MG63 (cell line): ENCODE measurements at regions not wholly inside any gene's neighbourhood (a gene's known extent, or its start where the extent isn't known, plus 50 kb on each side); places are given as distances from the start of the nearest gene placed in this dataset.
"Not testable (repeated sequence)": the region's sequence is repeated elsewhere in the genome, so short reads cannot be mapped to it uniquely, and the experiment has no call there.

Experiments used
- DNase-seq: peaks from one replicate; pipeline ENCODE4 v3.0.0-alpha.2; 2020
- H3K27me3 ChIP-seq: fragments of 250-450 bp; sonication (Bioruptor Pico); 2 replicates; pipeline ENCODE4 v1.5.1; 2020; ENCODE audit warnings: mild to moderate bottlenecking, moderate library complexity
- H3K36me3 ChIP-seq: fragments of 250-450 bp; sonication (Bioruptor Pico); 2 replicates; pipeline ENCODE4 v1.5.1; 2020; ENCODE audit warnings: mild to moderate bottlenecking, moderate library complexity
- H3K4me3 ChIP-seq: fragments of 250-450 bp; sonication (Bioruptor Pico); 2 replicates; pipeline ENCODE4 v1.5.1; 2020; ENCODE audit warnings: mild to moderate bottlenecking, moderate library complexity
- H3K9me3 ChIP-seq: fragments of 250-450 bp; sonication (Bioruptor Pico); 2 replicates; pipeline ENCODE4 v1.5.1; 2020; ENCODE audit warnings: mild to moderate bottlenecking, moderate library complexity

- Histone ChIP-seq H3K9me3 (no peaks in the 10 kb centered on the region), H3K27me3 (no peaks in the 10 kb centered on the region), H3K36me3 (no peaks in the 10 kb centered on the region), H3K4me3 (no peak overlapping the region)
- DNase-seq: no peak
These were observed 114.5 kb downstream of the DUSP6 start for GRCh38 chr12:89237763-89238162.

- Histone ChIP-seq H3K4me3 (no peak overlapping the region), H3K36me3 (no peaks in the 10 kb centered on the region), H3K9me3 (0 out of 2 replicates have a peak, but pooled peaks cover 2% of the 10 kb centered on the region), H3K27me3 (no peaks in the 10 kb centered on the region)
- no peak for DNase-seq
These were observed 115.4 kb downstream of the DUSP6 start for GRCh38 chr12:89236748-89237383.

GRCh38 chr12:89236237-89236636, 116.1 kb downstream of the DUSP6 start:
- 0 out of 2 replicates have a peak, but pooled peaks cover 2% of the 10 kb centered on the region for H3K9me3 ChIP-seq
- DNase-seq: no peak
- no peaks in the 10 kb centered on the region for H3K27me3 ChIP-seq
- H3K36me3 ChIP-seq: no peaks in the 10 kb centered on the region
- H3K4me3 ChIP-seq: no peak overlapping the region

GRCh38 chr12:89235189-89235993, 116.9 kb downstream of the DUSP6 start:
- no peaks in the 10 kb centered on the region for H3K36me3 ChIP-seq
- 0 out of 2 replicates have a peak, but pooled peaks cover 2% of the 10 kb centered on the region for H3K9me3 ChIP-seq
- H3K27me3 ChIP-seq: no peaks in the 10 kb centered on the region
- no peak for DNase-seq
- H3K4me3 ChIP-seq: no peak overlapping the region

GRCh38 chr12:89234324-89235114, 117.8 kb downstream of the DUSP6 start:
- H3K36me3 ChIP-seq: no peaks in the 10 kb centered on the region
- H3K9me3 ChIP-seq: 0 out of 2 replicates have a peak, but pooled peaks cover 2% of the 10 kb centered on the region
- no peaks in the 10 kb centered on the region for H3K27me3 ChIP-seq
- DNase-seq: no peak
- no peak overlapping the region for H3K4me3 ChIP-seq

GRCh38 chr12:89231686-89232085, 120.6 kb downstream of the DUSP6 start:
- no peak overlapping the region for H3K4me3 ChIP-seq
- H3K27me3 ChIP-seq: no peaks in the 10 kb centered on the region
- no peak for DNase-seq
- H3K36me3 ChIP-seq: no peaks in the 10 kb centered on the region
- H3K9me3 ChIP-seq: 0 out of 2 replicates have a peak, but pooled peaks cover 2% of the 10 kb centered on the region

- H3K27me3 ChIP-seq: no peaks in the 10 kb centered on the region
- H3K36me3 ChIP-seq: no peaks in the 10 kb centered on the region
- DNase-seq: no peak
- H3K9me3 ChIP-seq: 0 out of 2 replicates have a peak, but pooled peaks cover 2% of the 10 kb centered on the region
- H3K4me3 ChIP-seq: no peak overlapping the region
These were observed 121.7 kb downstream of the DUSP6 start for GRCh38 chr12:89230376-89231315.

- DNase-seq: no peak
- Histone ChIP-seq H3K27me3 (no peaks in the 10 kb centered on the region), H3K4me3 (no peak overlapping the region), H3K36me3 (no peaks in the 10 kb centered on the region), H3K9me3 (0 out of 2 replicates have a peak, but pooled peaks cover 2% of the 10 kb centered on the region)
These were observed 123.8 kb downstream of the DUSP6 start for GRCh38 chr12:89228491-89228890.

GRCh38 chr12:89227774-89228173, 124.5 kb downstream of the DUSP6 start:
- 0 out of 2 replicates have a peak, but pooled peaks cover 2% of the 10 kb centered on the region for H3K9me3 ChIP-seq
- no peak overlapping the region for H3K4me3 ChIP-seq
- no peaks in the 10 kb centered on the region for H3K36me3 ChIP-seq
- no peaks in the 10 kb centered on the region for H3K27me3 ChIP-seq
- DNase-seq: no peak

- Histone ChIP-seq H3K9me3 (no peaks in the 10 kb centered on the region), H3K36me3 (no peaks in the 10 kb centered on the region), H3K4me3 (peak overlapping the region; percentile 19), H3K27me3 (no peaks in the 10 kb centered on the region)
- DNase-seq: peak; percentile 80
These were observed 126.4 kb downstream of the DUSP6 start for GRCh38 chr12:89225808-89226411.

GRCh38 chr12:89225401-89225800, 126.9 kb downstream of the DUSP6 start:
- no peak overlapping the region for H3K4me3 ChIP-seq

GRCh38 chr12:89222580-89222979, 129.7 kb downstream of the DUSP6 start:
- not testable (repeated sequence) for H3K4me3 ChIP-seq

More at GRCh38 chr12:89225401-89225800, 126.9 kb downstream of the DUSP6 start:
- no peaks in the 10 kb centered on the region for H3K27me3 ChIP-seq
- peak; percentile 83 for DNase-seq
- H3K9me3 ChIP-seq: no peaks in the 10 kb centered on the region
- H3K36me3 ChIP-seq: no peaks in the 10 kb centered on the region

GRCh38 chr12:89217472-89217871, 134.8 kb downstream of the DUSP6 start:
- Histone ChIP-seq H3K4me3 (no peak overlapping the region), H3K27me3 (no peaks in the 10 kb centered on the region), H3K36me3 (no peaks in the 10 kb centered on the region), H3K9me3 (no peaks in the 10 kb centered on the region)
- DNase-seq: no peak

More at GRCh38 chr12:89222580-89222979, 129.7 kb downstream of the DUSP6 start:
- H3K9me3 ChIP-seq, H3K27me3 ChIP-seq, DNase-seq, H3K36me3 ChIP-seq: not testable (repeated sequence)

- H3K4me3 ChIP-seq: no peak overlapping the region
- no peaks in the 10 kb centered on the region for H3K9me3 ChIP-seq
- no peaks in the 10 kb centered on the region for H3K27me3 ChIP-seq
- no peak for DNase-seq
- no peaks in the 10 kb centered on the region for H3K36me3 ChIP-seq
These were observed 135.9 kb downstream of the DUSP6 start for GRCh38 chr12:89216211-89216952.

- no peaks in the 10 kb centered on the region for H3K36me3 ChIP-seq
- DNase-seq: no peak
- H3K4me3 ChIP-seq: no peak overlapping the region
- H3K9me3 ChIP-seq: no peaks in the 10 kb centered on the region
- no peaks in the 10 kb centered on the region for H3K27me3 ChIP-seq
These were observed 137.1 kb downstream of the DUSP6 start for GRCh38 chr12:89215196-89215595.
